K562 (cell line): ENCODE measurements at regions not wholly inside any gene's neighbourhood (a gene's known extent, or its start where the extent isn't known, plus 50 kb on each side); places are given as distances from the start of the nearest gene placed in this dataset.

Experiments used
- ATAC-seq: fragments of 200-7000 bp; cut with Tn5 transposase; 3 replicates; pipeline ENCODE4 v1.9.1; 2020; ENCODE audit warnings: moderate library complexity
- BruUV-seq: library from RNA; stranded (reverse); fragments of 400-500 nt; replicated peaks from 2 replicates; lab custom pipeline; 2021; lab: Mats Ljungman, UMichigan
- CTCF ChIA-PET: fragments of 300-600 bp; formaldehyde crosslinking; extraction: SDS; loops from one replicate; lab custom pipeline; 2021; ENCODE audit warnings: low intra/inter-chr PET ratio; lab: Yijun Ruan, JAX
- POLR2A ChIA-PET: fragments of 300-600, 350-650 bp; sonication (Branson Sonifier 250); formaldehyde crosslinking; extraction: SDS; loops from one replicate; lab custom pipeline; 2021; ENCODE audit warnings: antibody characterized with exemption, inconsistent platforms; lab: Yijun Ruan, JAX
- DNase-seq, 4 experiments: peaks; one replicate each; pipeline versions ENCODE4 v3.0.0 to v3.0.0-alpha.2; 2011 to 2018; ENCODE audit warnings: low spot score in 3 of 4, mixed read lengths in 3 of 4; ENCODE audit errors: extremely low read depth in 1 of 4
- FAIRE-seq: peaks from 2 replicates; lab custom pipeline; 2011; peaks lifted over from hg19 to GRCh38; lab: Jason Lieb, UNC
- H2AFZ ChIP-seq: 2 replicates; pipeline ENCODE4 v1.6.0; 2011; ENCODE audit warnings: low read depth, low read length, control low read depth, inconsistent platforms
- H3K27ac ChIP-seq: fragments of 200-600 bp; 3 replicates; pipeline ENCODE4 v1.8.0; 2011; ENCODE audit warnings: low read depth, mild to moderate bottlenecking, control low read depth, inconsistent platforms, low read length, moderate library complexity, mixed read lengths; ENCODE audit errors: extremely low read depth
- H3K27me3 ChIP-seq, 2 experiments: fragments of 300-600 bp in 1 of 2; 2 replicates in 1 of 2; 3 replicates in 1 of 2; pipeline versions ENCODE4 v1.6.0 to v1.8.0; 2011; ENCODE audit warnings: inconsistent platforms in 2 of 2, low read length in 2 of 2, mild to moderate bottlenecking in 1 of 2, mixed read lengths in 1 of 2, moderate library complexity in 1 of 2; ENCODE audit not compliant: control insufficient read depth in 2 of 2, insufficient read depth in 2 of 2
- H3K36me3 ChIP-seq: fragments of 300-600 bp; 3 replicates; pipeline ENCODE4 v1.8.0; 2011; ENCODE audit warnings: mild to moderate bottlenecking, low read length, inconsistent platforms; ENCODE audit not compliant: control insufficient read depth, insufficient read depth
- H3K4me1 ChIP-seq, 2 experiments: fragments of 200-600 bp in 1 of 2; replicated peaks in 1 of 2; 2 replicates in 1 of 2; 3 replicates in 1 of 2; pipeline versions ENCODE4 v1.5.1 to v1.8.0; 2011; ENCODE audit warnings: inconsistent platforms in 2 of 2, low read length in 2 of 2, mild to moderate bottlenecking in 1 of 2, mixed read lengths in 1 of 2, moderate library complexity in 1 of 2; ENCODE audit not compliant: control insufficient read depth in 2 of 2, insufficient read depth in 2 of 2
- H3K4me2 ChIP-seq: 2 replicates; pipeline ENCODE4 v1.6.1; 2011; ENCODE audit warnings: low read length, control low read depth, inconsistent platforms, mixed read lengths; ENCODE audit not compliant: insufficient read depth
- H3K4me3 ChIP-seq: fragments of 200-600 bp; sonication (generic), shearing (Covaris generic); 2 replicates; pipeline ENCODE4 v1.5.1; 2016; ENCODE audit warnings: control low read depth, inconsistent platforms
- H3K79me2 ChIP-seq: fragments of 200-600 bp; 3 replicates; pipeline ENCODE4 v1.8.0; 2011; ENCODE audit warnings: low read length, inconsistent platforms; ENCODE audit not compliant: control insufficient read depth, insufficient read depth
- H3K9ac ChIP-seq, 2 experiments: 2 replicates each; pipeline versions ENCODE4 v1.6.0 to v1.6.1; 2011; ENCODE audit warnings: low read depth in 2 of 2, low read length in 2 of 2, control low read depth in 1 of 2, inconsistent platforms in 1 of 2, mild to moderate bottlenecking in 1 of 2, mixed read lengths in 1 of 2; ENCODE audit not compliant: insufficient read depth in 1 of 2
- H3K9me1 ChIP-seq: one replicate; pipeline ENCODE4 v1.6.0; 2011; ENCODE audit warnings: inconsistent platforms, mild to moderate bottlenecking, low read length, moderate library complexity; ENCODE audit not compliant: control insufficient read depth, insufficient read depth
- H3K9me3 ChIP-seq: replicated peaks from 2 replicates; pipeline ENCODE4 v1.5.1; 2011; ENCODE audit warnings: low read depth, low read length, inconsistent platforms; ENCODE audit not compliant: control insufficient read depth, insufficient read depth
- H4K20me1 ChIP-seq: replicated peaks from 2 replicates; pipeline ENCODE4 v1.6.1; 2011; ENCODE audit warnings: low read length, inconsistent platforms, mixed read lengths; ENCODE audit not compliant: control insufficient read depth, insufficient read depth
- BHLHE40 ChIP-seq: IDR thresholded peaks from 2 replicates; pipeline ENCODE4 v1.6.1; 2011; ENCODE audit warnings: low read length, improper control_type of control experiment
- C11orf30 ChIP-seq: fragments of 450-650 bp; IDR thresholded peaks from 2 replicates; pipeline ENCODE4 v1.6.1; 2016; ENCODE audit warnings: low read depth, mild to moderate bottlenecking
- MAFF ChIP-seq: IDR thresholded peaks from 2 replicates; pipeline ENCODE4 v1.6.1; 2012; ENCODE audit warnings: low read length, improper control_type of control experiment
- MAFG ChIP-seq: fragments of 450-650 bp; conservative IDR thresholded peaks from 2 replicates; pipeline ENCODE4 v1.6.1; 2016; ENCODE audit warnings: missing genetic modification characterization, missing compliant biosample characterization
- MAFK ChIP-seq: IDR thresholded peaks from 2 replicates; pipeline ENCODE4 v1.6.1; 2011; ENCODE audit warnings: low read length, improper control_type of control experiment
- NEUROD1 ChIP-seq: fragments of 150-350 bp; IDR thresholded peaks from 2 replicates; pipeline ENCODE4 v1.6.1; 2014; ENCODE audit warnings: borderline replicate concordance, low read length, low read depth; ENCODE audit not compliant: partially characterized antibody
- ZNF316 ChIP-seq: fragments of 450-650 bp; IDR thresholded peaks from 2 replicates; pipeline ENCODE4 v1.6.1; 2016
- WGBS: fragments of 100-300 bp; shearing (Covaris generic); methylation state at CpG from one replicate; pipeline ENCODE4 v1.1.6; 2016; ENCODE audit warnings: low coverage, mixed read lengths; ENCODE audit not compliant: insufficient coverage; ENCODE audit errors: missing lambda C conversion rate; 5-methylcytosine and 5-hydroxymethylcytosine counted together
- in situ Hi-C: fragments of 300-500 bp; cut with MboI; formaldehyde crosslinking; loops from 4 replicates; pipeline ENCODE4 v1.15.0; 2018; ENCODE audit warnings: inconsistent platforms, mixed read lengths
- intact Hi-C: fragments of 100-400 bp; cut with micrococcal nuclease; formaldehyde crosslinking; loops from 2 replicates; pipeline ENCODE4 v1.14.2; 2022
- TF ChIP-seq, protein P1 (sequence below): sonication (generic); formaldehyde crosslinking; IDR thresholded peaks from 2 replicates; pipeline ENCODE4 v1.8.1; 2023; ENCODE audit warnings: mild to moderate bottlenecking, missing genetic modification reagents
- TF ChIP-seq, protein P2 (sequence below): sonication (generic); formaldehyde crosslinking; IDR thresholded peaks from 2 replicates; pipeline ENCODE4 v1.8.0; 2022; ENCODE audit warnings: mild to moderate bottlenecking, missing genetic modification reagents

GRCh38 chr2:156736950-156737349 is 300.8 kb downstream of the GPD2 start:
- Histone ChIP-seq H3K4me2 (no peak overlapping the region), H3K27me3 (no peaks in the 10 kb centered on the region), H3K36me3 (no peaks in the 10 kb centered on the region), H3K9me3 (no peaks in the 10 kb centered on the region), H3K9ac (no peak overlapping the region), H3K4me3 (no peak overlapping the region), H4K20me1 (no peaks in the 10 kb centered on the region), H3K79me2 (no peaks in the 10 kb centered on the region), H3K27ac (no peak overlapping the region), H2AFZ (no peak overlapping the region), H3K4me1 (no peaks in the 10 kb centered on the region), H3K9me1 (no peaks in the 10 kb centered on the region)
- in situ Hi-C loops (no loop called here), intact Hi-C loops (no loop called here)
- ChIA-PET CTCF (no interaction called here), POLR2A (interaction anchor here (1.0 to 1.7 kb wide), 2 partner anchors 8 to 777 kb away, joined by 3 to 6 read pairs; no protein-coding TSS in a partner anchor)
- no TSS peak for BruUV-seq
- DNase-seq (no peak), ATAC-seq (no peak), FAIRE-seq (no peak)
- TF ChIP-seq BHLHE40 (no peak), MAFG (tag) (peak; percentile 53), MAFF (peak; percentile 35; the same call in 1 of the 2 replicates), MAFK (peak; percentile 15; the same call in 1 of the 2 replicates), ZNF316 (peak; percentile 83), C11orf30 (peak; percentile 62; the same call in 1 of the 2 replicates), NEUROD1 (no peak)
- TF ChIP-seq, protein P1, sequence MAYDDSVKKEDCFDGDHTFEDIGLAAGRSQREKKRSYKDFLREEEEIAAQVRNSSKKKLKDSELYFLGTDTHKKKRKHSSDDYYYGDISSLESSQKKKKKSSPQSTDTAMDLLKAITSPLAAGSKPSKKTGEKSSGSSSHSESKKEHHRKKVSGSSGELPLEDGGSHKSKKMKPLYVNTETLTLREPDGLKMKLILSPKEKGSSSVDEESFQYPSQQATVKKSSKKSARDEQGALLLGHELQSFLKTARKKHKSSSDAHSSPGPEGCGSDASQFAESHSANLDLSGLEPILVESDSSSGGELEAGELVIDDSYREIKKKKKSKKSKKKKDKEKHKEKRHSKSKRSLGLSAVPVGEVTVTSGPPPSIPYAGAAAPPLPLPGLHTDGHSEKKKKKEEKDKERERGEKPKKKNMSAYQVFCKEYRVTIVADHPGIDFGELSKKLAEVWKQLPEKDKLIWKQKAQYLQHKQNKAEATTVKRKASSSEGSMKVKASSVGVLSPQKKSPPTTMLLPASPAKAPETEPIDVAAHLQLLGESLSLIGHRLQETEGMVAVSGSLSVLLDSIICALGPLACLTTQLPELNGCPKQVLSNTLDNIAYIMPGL (CRISPR knock-in tag) = no peak
- TF ChIP-seq, protein P2, sequence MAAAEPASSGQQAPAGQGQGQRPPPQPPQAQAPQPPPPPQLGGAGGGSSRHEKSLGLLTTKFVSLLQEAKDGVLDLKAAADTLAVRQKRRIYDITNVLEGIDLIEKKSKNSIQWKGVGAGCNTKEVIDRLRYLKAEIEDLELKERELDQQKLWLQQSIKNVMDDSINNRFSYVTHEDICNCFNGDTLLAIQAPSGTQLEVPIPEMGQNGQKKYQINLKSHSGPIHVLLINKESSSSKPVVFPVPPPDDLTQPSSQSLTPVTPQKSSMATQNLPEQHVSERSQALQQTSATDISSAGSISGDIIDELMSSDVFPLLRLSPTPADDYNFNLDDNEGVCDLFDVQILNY = no peak
- WGBS = 3% methylated on average over 4 of the region's 4 CpGs
